ENCODE measurements at regions not wholly inside any gene's neighbourhood (a gene's known extent, or its start where the extent isn't known, plus 50 kb on each side); places are given as distances from the start of the nearest gene placed in this dataset.

- TF ChIP-seq TAF1 (IDR thresholded peaks at IDR 0.05; ENCODE audit: borderline replicate concordance, low read depth, low read length) (no peak), POLR2A (IDR thresholded peaks at IDR 0.05; ENCODE audit: low read depth, low read length) (no peak), POLR2AphosphoS5 (IDR thresholded peaks at IDR 0.05; ENCODE audit: low read depth, low read length) (no peak)
- FAIRE-seq (no peak), DNase-seq (ENCODE audit: insufficient read length) (no peak)
Measured at GRCh38 chr5:117271656-117272055, 697.0 kb upstream of the SEMA6A start.

- DNase-seq (ENCODE audit: insufficient read length), result no peak
- no peak for FAIRE-seq
- no peak for TF ChIP-seq POLR2A (IDR thresholded peaks at IDR 0.05; ENCODE audit: low read depth, low read length)
- no peak for TF ChIP-seq POLR2AphosphoS5 (IDR thresholded peaks at IDR 0.05; ENCODE audit: low read depth, low read length)
- TF ChIP-seq TAF1 (IDR thresholded peaks at IDR 0.05; ENCODE audit: borderline replicate concordance, low read depth, low read length), result no peak
Measured at GRCh38 chr5:117266280-117266679, 691.7 kb upstream of the SEMA6A start.

GRCh38 chr5:117263231-117263630, 688.6 kb upstream of the SEMA6A start:
- FAIRE-seq (no peak), DNase-seq (ENCODE audit: insufficient read length) (no peak)
- TF ChIP-seq POLR2A (IDR thresholded peaks at IDR 0.05; ENCODE audit: low read depth, low read length) (no peak), POLR2AphosphoS5 (IDR thresholded peaks at IDR 0.05; ENCODE audit: low read depth, low read length) (no peak), TAF1 (IDR thresholded peaks at IDR 0.05; ENCODE audit: borderline replicate concordance, low read depth, low read length) (no peak)

GRCh38 chr5:117262572-117263131, 688.0 kb upstream of the SEMA6A start:
- no peak for TF ChIP-seq POLR2A (IDR thresholded peaks at IDR 0.05; ENCODE audit: low read depth, low read length)
- TF ChIP-seq TAF1 (IDR thresholded peaks at IDR 0.05; ENCODE audit: borderline replicate concordance, low read depth, low read length), result no peak
- TF ChIP-seq POLR2AphosphoS5 (IDR thresholded peaks at IDR 0.05; ENCODE audit: low read depth, low read length), result no peak
- no peak for DNase-seq (ENCODE audit: insufficient read length)
- FAIRE-seq, result no peak

GRCh38 chr5:117261948-117262571, 687.4 kb upstream of the SEMA6A start:
- no peak for TF ChIP-seq POLR2A (IDR thresholded peaks at IDR 0.05; ENCODE audit: low read depth, low read length)
- no peak for TF ChIP-seq POLR2AphosphoS5 (IDR thresholded peaks at IDR 0.05; ENCODE audit: low read depth, low read length)
- no peak for TF ChIP-seq TAF1 (IDR thresholded peaks at IDR 0.05; ENCODE audit: borderline replicate concordance, low read depth, low read length)
- FAIRE-seq, result no peak

GRCh38 chr5:117255211-117256027, 680.8 kb upstream of the SEMA6A start:
- no peak for TF ChIP-seq POLR2AphosphoS5 (IDR thresholded peaks at IDR 0.05; ENCODE audit: low read depth, low read length)
- no peak for TF ChIP-seq TAF1 (IDR thresholded peaks at IDR 0.05; ENCODE audit: borderline replicate concordance, low read depth, low read length)
- TF ChIP-seq POLR2A (IDR thresholded peaks at IDR 0.05; ENCODE audit: low read depth, low read length), result no peak
- no peak for FAIRE-seq
- no peak for DNase-seq (ENCODE audit: insufficient read length)

More at GRCh38 chr5:117261948-117262571, 687.4 kb upstream of the SEMA6A start:
- DNase-seq (ENCODE audit: insufficient read length), result no peak

- DNase-seq (ENCODE audit: insufficient read length), result no peak
- no peak for FAIRE-seq
- TF ChIP-seq POLR2A (IDR thresholded peaks at IDR 0.05; ENCODE audit: low read depth, low read length) (no peak), TAF1 (IDR thresholded peaks at IDR 0.05; ENCODE audit: borderline replicate concordance, low read depth, low read length) (no peak), POLR2AphosphoS5 (IDR thresholded peaks at IDR 0.05; ENCODE audit: low read depth, low read length) (no peak)
Measured at GRCh38 chr5:117252566-117252965, 677.9 kb upstream of the SEMA6A start.

GRCh38 chr5:117249086-117249815, 674.6 kb upstream of the SEMA6A start:
- FAIRE-seq, result no peak
- DNase-seq (ENCODE audit: insufficient read length), result no peak
- TF ChIP-seq POLR2AphosphoS5 (IDR thresholded peaks at IDR 0.05; ENCODE audit: low read depth, low read length) (no peak), POLR2A (IDR thresholded peaks at IDR 0.05; ENCODE audit: low read depth, low read length) (no peak), TAF1 (IDR thresholded peaks at IDR 0.05; ENCODE audit: borderline replicate concordance, low read depth, low read length) (no peak)

- FAIRE-seq (no peak), DNase-seq (ENCODE audit: insufficient read length) (no peak)
- TF ChIP-seq POLR2A (IDR thresholded peaks at IDR 0.05; ENCODE audit: low read depth, low read length) (no peak), TAF1 (IDR thresholded peaks at IDR 0.05; ENCODE audit: borderline replicate concordance, low read depth, low read length) (no peak), POLR2AphosphoS5 (IDR thresholded peaks at IDR 0.05; ENCODE audit: low read depth, low read length) (no peak)
Measured at GRCh38 chr5:117246424-117246823, 671.8 kb upstream of the SEMA6A start.

GRCh38 chr5:117245130-117245529, 670.5 kb upstream of the SEMA6A start:
- no peak for FAIRE-seq
- TF ChIP-seq POLR2A (IDR thresholded peaks at IDR 0.05; ENCODE audit: low read depth, low read length) (no peak), POLR2AphosphoS5 (IDR thresholded peaks at IDR 0.05; ENCODE audit: low read depth, low read length) (no peak), TAF1 (IDR thresholded peaks at IDR 0.05; ENCODE audit: borderline replicate concordance, low read depth, low read length) (no peak)
- no peak for DNase-seq (ENCODE audit: insufficient read length)

- TF ChIP-seq TAF1 (IDR thresholded peaks at IDR 0.05; ENCODE audit: borderline replicate concordance, low read depth, low read length), result no peak
- DNase-seq (ENCODE audit: insufficient read length) (no peak), FAIRE-seq (no peak)
Measured at GRCh38 chr5:117242028-117242427, 667.4 kb upstream of the SEMA6A start.

All from GM12892 (cell line).